Activated CD8-positive, alpha-beta memory T cell treated with anti-CD3 and anti-CD28 coated beads, Interleukin-2, amount 50 U/mL, for 1 hour (primary cell): ENCODE measurements at regions not wholly inside any gene's neighbourhood (a gene's known extent, or its start where the extent isn't known, plus 50 kb on each side); places are given as distances from the start of the nearest gene placed in this dataset.
"Not testable (repeated sequence)": the region's sequence is repeated elsewhere in the genome, so short reads cannot be mapped to it uniquely, and the experiment has no call there.

ENCODE experiments used
- DNase-seq: peaks from one replicate; pipeline ENCODE4 v3.0.0-alpha.2; 2020; ENCODE audit errors: extremely low read depth

- no peak for DNase-seq
Observed at GRCh38 chr6:6866656-6867403, 240.9 kb upstream of the RREB1 start.

- no peak for DNase-seq
Observed at GRCh38 chr6:6867404-6867799, 240.4 kb upstream of the RREB1 start.

- no peak for DNase-seq
Observed at GRCh38 chr6:6869094-6869493, 238.7 kb upstream of the RREB1 start.

GRCh38 chr6:6870921-6871320, 236.8 kb upstream of the RREB1 start:
- no peak for DNase-seq

DNA sequence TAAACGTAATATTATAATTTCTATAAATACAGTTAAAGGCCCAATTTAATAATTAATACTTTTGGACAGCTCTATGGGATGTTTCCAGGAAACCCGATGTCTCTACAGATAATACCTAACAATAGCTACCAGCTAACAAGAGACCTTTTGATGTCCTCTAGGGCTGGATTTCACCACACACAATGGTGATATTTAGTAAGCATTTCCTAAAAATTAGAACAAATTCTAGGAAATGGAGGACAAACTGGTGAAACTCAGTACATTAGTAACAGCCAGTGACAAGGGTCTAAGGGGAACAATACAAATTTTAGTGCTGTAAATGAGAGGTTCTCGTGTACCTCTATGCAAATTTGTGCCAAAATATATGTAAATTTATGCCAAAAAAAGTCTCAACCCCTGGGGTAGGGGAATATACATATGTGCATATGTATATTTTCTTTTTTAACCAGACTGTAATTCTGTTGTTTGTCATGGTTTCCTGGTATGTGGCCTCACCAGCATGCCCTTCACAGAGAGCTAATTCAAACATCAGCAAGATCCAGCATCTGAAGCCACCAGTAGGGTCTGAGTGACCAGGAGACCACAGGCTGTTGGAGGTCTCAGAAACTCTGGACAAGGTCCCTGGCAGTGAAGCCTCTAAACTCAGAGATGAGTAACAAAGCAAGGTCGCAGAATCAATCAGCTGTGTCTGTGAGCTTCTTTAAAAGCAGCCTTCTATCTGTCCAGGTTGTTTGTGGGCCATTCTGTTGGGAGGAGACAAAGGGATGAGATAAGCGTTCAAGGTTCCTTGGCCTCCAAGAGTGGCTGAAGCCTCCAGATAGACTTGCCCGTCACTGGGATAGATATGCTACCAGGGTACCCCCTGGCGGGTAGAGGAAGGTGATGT, 235.1 kb upstream of the RREB1 start:
- DNase-seq, result no peak

DNA sequence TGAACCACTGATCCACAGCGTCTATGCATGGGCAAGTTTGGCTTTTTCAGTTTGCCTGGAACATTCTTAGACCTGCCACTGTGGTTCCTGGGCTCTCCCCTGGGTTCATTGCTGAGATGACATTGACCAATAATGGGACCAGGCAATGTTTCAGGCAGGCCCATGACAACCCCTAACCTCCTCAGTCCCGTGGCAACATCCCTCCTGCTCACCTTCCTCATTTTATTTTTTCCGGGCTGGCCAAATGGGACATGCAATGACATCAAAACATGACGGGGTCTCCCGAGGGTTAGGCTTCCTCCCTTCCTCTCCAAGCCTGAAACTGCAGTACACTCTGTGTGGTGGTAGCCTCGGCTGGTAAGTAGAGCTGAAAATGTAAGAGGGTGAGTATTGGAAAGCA, 234.0 kb upstream of the RREB1 start:
- no peak for DNase-seq

- no peak for DNase-seq
Observed at GRCh38 chr6:6875818-6876470, 231.8 kb upstream of the RREB1 start.

GRCh38 chr6:6877792-6878191, 230.0 kb upstream of the RREB1 start:
- DNase-seq, result not testable (repeated sequence)

GRCh38 chr6:6878887-6879585, 228.7 kb upstream of the RREB1 start:
- DNase-seq, result no peak

DNA sequence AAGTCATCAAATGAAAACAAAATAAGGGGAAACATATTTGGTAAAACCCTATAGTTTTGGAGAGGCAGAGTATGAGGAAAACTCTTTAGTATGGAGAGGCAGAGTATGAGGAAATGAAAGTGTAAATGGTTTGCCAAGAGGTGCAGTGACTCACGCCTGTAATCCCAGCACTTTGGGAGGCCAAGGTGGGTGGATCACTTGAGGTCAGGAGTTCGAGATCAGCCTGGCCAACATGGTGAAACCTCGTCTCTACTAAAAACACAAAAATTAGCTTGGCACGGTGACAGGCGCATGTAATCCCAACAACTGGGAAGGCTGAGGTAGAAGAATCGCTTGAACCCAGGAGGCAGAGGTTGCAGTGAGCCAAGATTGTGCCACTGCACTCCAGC, 228.2 kb upstream of the RREB1 start:
- not testable (repeated sequence) for DNase-seq

DNA sequence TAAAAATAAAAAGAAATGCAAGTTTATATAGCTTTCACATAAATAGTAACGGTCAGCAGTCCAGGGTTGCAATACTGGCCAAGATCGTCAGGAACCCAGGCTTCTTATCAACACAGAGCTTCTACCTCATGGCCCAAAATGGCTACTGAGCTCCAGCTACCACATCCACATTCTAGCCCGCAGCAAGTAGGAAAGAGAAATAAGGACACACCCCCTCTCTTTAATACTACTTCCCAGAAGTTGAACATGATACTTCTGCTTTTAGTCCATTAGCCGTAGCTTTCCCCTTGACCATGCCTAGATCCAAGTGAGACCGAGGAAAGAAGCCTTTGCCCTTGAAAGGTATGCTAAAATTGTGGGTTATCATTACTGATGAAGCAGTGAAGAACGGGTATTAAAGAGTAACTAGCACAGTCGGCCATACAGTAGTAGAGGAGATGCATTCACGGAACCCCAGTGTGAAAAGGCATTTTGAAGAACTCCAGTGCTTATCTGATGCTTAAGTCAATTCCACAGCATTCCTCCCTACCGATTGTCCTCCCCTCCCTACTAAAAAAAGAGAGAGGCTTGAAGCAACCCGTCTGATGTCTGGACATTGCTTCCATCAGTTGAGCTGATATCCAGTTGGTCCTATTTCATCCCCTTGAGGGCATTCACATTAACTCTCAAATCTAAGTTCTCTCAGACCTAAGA, 226.9 kb upstream of the RREB1 start:
- DNase-seq, result no peak

- DNase-seq, result no peak
Observed at GRCh38 chr6:6881438-6882225, 226.1 kb upstream of the RREB1 start.

GRCh38 chr6:6882592-6882991, 225.2 kb upstream of the RREB1 start:
- DNase-seq, result no peak

GRCh38 chr6:6883011-6883410, 224.8 kb upstream of the RREB1 start:
- no peak for DNase-seq

GRCh38 chr6:6884193-6884627, 223.6 kb upstream of the RREB1 start:
- no peak for DNase-seq

GRCh38 chr6:6884916-6885315, 222.8 kb upstream of the RREB1 start:
- no peak for DNase-seq

DNA sequence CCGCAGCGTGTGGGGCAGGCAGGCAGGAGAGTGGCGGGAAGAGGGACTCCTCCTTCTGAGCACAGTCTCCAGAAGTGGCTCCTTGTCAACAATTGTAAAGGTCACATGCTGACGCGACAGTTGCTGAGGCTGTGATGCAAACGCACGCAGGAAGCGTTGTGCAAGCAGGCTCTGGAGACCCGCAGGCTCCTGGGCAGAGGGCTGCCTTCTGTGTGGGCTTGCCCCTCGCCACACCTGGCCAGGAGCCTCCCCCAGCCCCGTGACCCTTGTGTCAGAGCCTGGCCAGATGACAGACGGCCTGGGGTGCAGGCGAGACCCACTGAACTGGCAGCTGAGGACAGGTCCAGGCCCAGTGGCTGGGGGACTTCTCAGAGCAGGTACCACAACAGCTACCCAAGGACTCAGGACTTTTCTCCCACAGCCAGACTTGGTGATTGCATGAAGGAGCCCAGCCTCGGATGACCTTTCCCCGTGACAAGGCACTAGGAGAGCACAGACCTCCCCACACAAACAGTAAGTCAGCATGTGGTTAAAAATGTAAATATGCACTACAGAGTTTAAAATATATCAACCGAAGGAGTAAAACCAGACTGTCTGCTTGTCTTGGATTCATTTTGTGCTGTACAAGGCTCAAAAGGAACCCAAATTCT, 222.1 kb upstream of the RREB1 start:
- DNase-seq, result no peak

GRCh38 chr6:6886171-6886885, 221.4 kb upstream of the RREB1 start:
- DNase-seq, result no peak

- no peak for DNase-seq
Observed at GRCh38 chr6:6886886-6887285, 220.9 kb upstream of the RREB1 start.
